A673 (cell line): ENCODE measurements at regions not wholly inside any gene's neighbourhood (a gene's known extent, or its start where the extent isn't known, plus 50 kb on each side); places are given as distances from the start of the nearest gene placed in this dataset.
"Not testable (repeated sequence)": the region's sequence is repeated elsewhere in the genome, so short reads cannot be mapped to it uniquely, and the experiment has no call there.

Experiments used
- BruUV-seq: library from RNA; stranded (reverse); fragments of 400-500 nt; replicated peaks from 2 replicates; lab custom pipeline; 2021; lab: Mats Ljungman, UMichigan
- CTCF ChIA-PET: fragments of 300-600 bp; sonication (Branson Sonifier 250); formaldehyde crosslinking; loops from one replicate; lab custom pipeline; 2022; ENCODE audit warnings: antibody characterized with exemption; lab: Charles Lee
- POLR2A ChIA-PET: fragments of 300-600 bp; sonication (Branson Sonifier 250); formaldehyde crosslinking; loops from one replicate; lab custom pipeline; 2022; ENCODE audit warnings: antibody characterized with exemption; ENCODE audit not compliant: low non-redundant PET; lab: Charles Lee
- DNase-seq: peaks from one replicate; pipeline ENCODE4 v3.0.0-alpha.2; 2015; ENCODE audit warnings: low spot score
- H3K27ac ChIP-seq: fragments of 200-600 bp; sonication (generic); 2 replicates; pipeline ENCODE4 v1.5.1; 2016; ENCODE audit warnings: mixed run types, low read depth, mild to moderate bottlenecking, mixed read lengths, antibody characterized with exemption, low read length; ENCODE audit not compliant: poor library complexity, severe bottlenecking
- H3K27me3 ChIP-seq: fragments of 200-600 bp; sonication (generic); replicated peaks from 2 replicates; pipeline ENCODE4 v1.6.1; 2017; ENCODE audit warnings: mixed run types, low read depth, mild to moderate bottlenecking, mixed read lengths, antibody characterized with exemption, low read length; ENCODE audit not compliant: insufficient read depth, poor library complexity
- H3K36me3 ChIP-seq: fragments of 200-600 bp; sonication (generic); 2 replicates; pipeline ENCODE4 v1.6.1; 2016; ENCODE audit warnings: mixed run types, mild to moderate bottlenecking, mixed read lengths, antibody characterized with exemption, low read length; ENCODE audit not compliant: insufficient read depth, poor library complexity, severe bottlenecking
- H3K4me1 ChIP-seq: fragments of 200-600 bp; sonication (generic); 2 replicates; pipeline ENCODE4 v1.6.1; 2017; ENCODE audit warnings: mixed run types, mild to moderate bottlenecking, mixed read lengths, antibody characterized with exemption, low read length; ENCODE audit not compliant: insufficient read depth, poor library complexity, severe bottlenecking
- H3K4me3 ChIP-seq: fragments of 200-600 bp; sonication (generic); 2 replicates; pipeline ENCODE4 v1.5.1; 2016; ENCODE audit warnings: low read depth, mixed run types, mild to moderate bottlenecking, mixed read lengths, low read length; ENCODE audit not compliant: poor library complexity, severe bottlenecking
- H3K9me3 ChIP-seq: fragments of 200-600 bp; sonication (generic); 2 replicates; pipeline ENCODE4 v1.6.1; 2016; ENCODE audit warnings: mixed run types, low read depth, mild to moderate bottlenecking, mixed read lengths, antibody characterized with exemption, low read length; ENCODE audit not compliant: poor library complexity, severe bottlenecking
- CTCF ChIP-seq: fragments of 300-800, 200-600 bp; sonication (generic); conservative IDR thresholded peaks from 2 replicates; pipeline ENCODE4 v1.5.1; 2017; ENCODE audit warnings: low read depth, mild to moderate bottlenecking, antibody characterized with exemption, low read length, moderate library complexity, mixed read lengths
- EZH2 ChIP-seq: fragments of 200-600 bp; sonication (generic); IDR thresholded peaks from 2 replicates; pipeline ENCODE4 v1.6.1; 2017; ENCODE audit warnings: borderline replicate concordance, low read depth, mild to moderate bottlenecking, mixed read lengths, antibody characterized with exemption, low read length; ENCODE audit not compliant: poor library complexity, severe bottlenecking
- intact Hi-C: fragments of 100-400 bp; cut with micrococcal nuclease; formaldehyde crosslinking; loops from one replicate; pipeline ENCODE4 v1.10.0; 2022; ENCODE audit not compliant: unreplicated experiment

- no peak for TF ChIP-seq EZH2
- TF ChIP-seq CTCF = no peak
- no peak overlapping the region for H3K27ac ChIP-seq
- no peak for DNase-seq
- no peaks in the 10 kb centered on the region for H3K9me3 ChIP-seq
- intact Hi-C loops = no loop called here
- POLR2A ChIA-PET = no interaction called here
- BruUV-seq = no TSS peak
- no peaks in the 10 kb centered on the region for H3K36me3 ChIP-seq
- H3K27me3 ChIP-seq = no peaks in the 10 kb centered on the region
- no peaks in the 10 kb centered on the region for H3K4me1 ChIP-seq
- no peak overlapping the region for H3K4me3 ChIP-seq
- CTCF ChIA-PET = no interaction called here
Observed at GRCh38 chr16:77511053-77511452, 76.2 kb upstream of the ADAMTS18 start.

- intact Hi-C loops = no loop called here
- Histone ChIP-seq H3K4me3 (no peak overlapping the region), H3K9me3 (no peaks in the 10 kb centered on the region), H3K36me3 (no peaks in the 10 kb centered on the region), H3K4me1 (no peaks in the 10 kb centered on the region), H3K27me3 (no peaks in the 10 kb centered on the region), H3K27ac (no peak overlapping the region)
- CTCF ChIA-PET = no interaction called here
- BruUV-seq = no TSS peak
- DNase-seq = no peak
- TF ChIP-seq CTCF (no peak), EZH2 (no peak)
- POLR2A ChIA-PET = no interaction called here
Observed at GRCh38 chr16:77514500-77515220, 79.8 kb upstream of the ADAMTS18 start.

GRCh38 chr16:77525226-77525625 is 90.4 kb upstream of the ADAMTS18 start:
- CTCF ChIA-PET, H3K4me3 ChIP-seq, POLR2A ChIA-PET, H3K27ac ChIP-seq, DNase-seq, H3K27me3 ChIP-seq, H3K4me1 ChIP-seq, H3K36me3 ChIP-seq, H3K9me3 ChIP-seq, intact Hi-C loops, BruUV-seq: not testable (repeated sequence)

- intact Hi-C loops = no loop called here
- Histone ChIP-seq H3K4me1 (no peaks in the 10 kb centered on the region), H3K27ac (no peak overlapping the region), H3K36me3 (no peaks in the 10 kb centered on the region), H3K9me3 (no peaks in the 10 kb centered on the region), H3K27me3 (peaks cover 4% of the 10 kb centered on the region), H3K4me3 (no peak overlapping the region)
- ChIA-PET POLR2A (no interaction called here), CTCF (no interaction called here)
- DNase-seq = no peak
- no TSS peak for BruUV-seq
- TF ChIP-seq CTCF = no peak
Observed at GRCh38 chr16:77531752-77532151, 96.9 kb upstream of the ADAMTS18 start.
